GM18873 (cell line): ENCODE measurements at regions not wholly inside any gene's neighbourhood (a gene's known extent, or its start where the extent isn't known, plus 50 kb on each side); places are given as distances from the start of the nearest gene placed in this dataset.

Experiments
- ATAC-seq: cut with Tn5 transposase; IDR thresholded peaks from one replicate; pipeline ENCODE4 v1.9.1; 2021; ENCODE audit warnings: mild to moderate bottlenecking, moderate library complexity, moderate number of reproducible peaks; ENCODE audit not compliant: unreplicated experiment, low FRiP score

DNA sequence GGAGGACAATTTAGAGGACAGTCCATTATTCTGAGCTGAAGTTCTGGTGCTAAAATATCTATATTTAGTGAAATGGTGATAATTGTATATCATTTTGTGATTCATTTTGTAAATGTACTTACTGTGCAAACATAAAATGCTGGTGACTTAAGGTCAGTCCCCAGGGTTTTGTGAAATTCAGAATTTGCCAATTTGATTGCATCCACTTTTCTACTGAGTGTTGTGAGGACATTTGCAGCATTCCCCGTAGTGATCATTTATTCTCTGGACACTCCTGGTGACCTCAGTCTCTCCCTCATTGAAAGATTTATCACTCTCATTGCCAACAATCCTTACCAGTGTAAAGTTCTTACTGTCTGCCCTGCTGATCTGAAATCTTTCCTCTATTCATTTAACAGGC lies 98.2 kb downstream of the SOCS6 start:
- no peak for ATAC-seq

DNA sequence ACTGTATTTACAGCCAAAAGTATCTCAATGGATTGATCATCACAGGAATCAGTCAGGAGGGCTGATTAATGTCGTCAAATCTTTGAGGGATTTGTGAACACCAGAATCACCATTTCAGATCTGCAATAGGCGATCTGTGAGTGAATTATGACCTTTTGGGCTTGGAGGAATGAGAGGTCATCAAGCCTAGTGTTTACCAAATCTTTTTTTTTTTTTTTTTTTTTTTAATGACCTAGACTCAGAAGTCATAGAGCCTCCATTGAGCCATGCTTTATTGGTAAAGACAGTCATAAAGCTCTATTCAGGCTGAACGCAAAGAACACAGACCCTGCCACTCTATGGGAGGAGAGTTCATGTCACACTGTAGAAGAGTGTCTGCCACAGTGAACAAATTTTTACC lies 97.7 kb downstream of the SOCS6 start:
- no peak for ATAC-seq

DNA sequence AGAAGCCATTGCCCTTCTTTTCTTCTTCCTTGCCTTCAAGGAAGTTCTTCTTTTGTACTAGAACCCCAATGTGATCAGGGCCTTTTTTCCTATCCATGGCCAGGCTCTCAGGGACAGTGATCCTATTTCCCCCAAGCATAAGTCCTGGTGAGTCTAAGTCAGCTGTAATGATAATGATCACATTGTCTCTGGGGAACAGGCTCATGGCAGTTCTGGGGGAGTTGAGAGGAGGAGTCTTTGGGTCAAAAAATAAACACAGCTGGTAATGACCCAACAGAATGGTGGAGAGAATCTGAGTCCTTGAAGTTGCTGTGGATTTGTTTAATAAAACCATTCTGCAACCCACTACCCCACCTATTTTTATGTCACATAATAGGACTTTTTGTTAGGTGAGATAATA lies 96.6 kb downstream of the SOCS6 start:
- ATAC-seq, result no peak

DNA sequence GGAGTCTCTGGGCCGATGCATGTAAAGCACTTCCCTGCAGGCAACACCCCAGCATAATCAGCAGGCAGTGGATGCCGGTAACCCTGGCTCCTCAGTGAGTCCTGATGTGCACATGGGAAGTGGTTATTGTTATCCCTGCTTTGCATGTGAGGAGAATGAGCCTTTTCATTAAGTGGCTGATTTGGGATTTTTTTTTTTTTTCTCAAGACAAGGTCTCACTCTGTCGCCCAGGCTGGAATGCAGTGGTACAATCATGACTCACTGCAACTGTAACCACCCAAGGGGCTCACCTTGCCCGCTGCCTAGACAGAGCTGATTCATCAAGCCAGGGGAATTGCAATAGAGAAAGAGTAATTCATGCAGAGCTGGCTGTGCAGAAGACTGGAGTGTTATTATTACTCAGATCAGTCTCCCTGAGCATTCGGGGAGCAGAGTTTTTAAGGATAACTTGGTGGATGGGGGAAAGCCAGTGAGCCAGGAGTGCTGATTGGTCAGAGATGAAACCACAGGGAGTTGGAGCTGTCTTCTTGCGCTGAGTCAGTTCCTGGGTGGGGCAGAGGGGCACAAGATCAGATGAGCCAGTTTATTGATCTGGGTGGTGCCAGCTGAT lies 95.4 kb downstream of the SOCS6 start:
- ATAC-seq, result no peak

DNA sequence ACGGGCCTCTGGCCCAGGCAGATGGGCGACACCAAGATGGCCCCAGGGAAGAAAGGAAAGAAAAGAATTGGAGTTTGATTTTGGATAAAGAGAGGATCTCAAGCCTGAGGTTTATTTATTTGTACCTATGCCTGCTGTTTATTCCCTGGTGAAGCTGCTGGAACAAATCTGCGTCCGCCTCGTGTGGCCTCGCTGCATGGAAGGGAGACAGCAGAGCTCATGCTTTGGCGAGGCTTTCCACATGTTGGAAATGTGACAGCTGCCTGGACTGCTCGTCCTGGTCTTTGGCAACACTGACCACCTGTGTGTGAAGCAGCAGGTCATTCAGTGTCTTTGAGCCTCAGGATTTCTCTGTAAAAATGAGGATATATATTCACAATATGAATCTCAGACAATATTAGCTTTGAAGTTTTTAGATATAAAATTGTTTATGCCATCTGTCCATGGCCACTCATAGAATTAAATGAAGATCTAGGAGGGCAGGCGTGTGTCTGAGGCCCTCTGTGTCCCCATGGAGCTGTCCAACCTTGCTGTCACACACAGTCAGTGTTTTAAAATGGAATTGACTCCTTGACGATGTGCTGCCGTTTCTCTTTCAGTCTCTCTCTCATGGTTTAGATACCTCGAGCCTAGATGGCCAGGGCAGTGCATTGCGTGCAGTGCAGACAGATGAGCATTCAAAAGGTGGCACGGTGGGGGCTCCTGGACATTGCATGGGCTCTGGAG lies 94.3 kb downstream of the SOCS6 start:
- no peak for ATAC-seq

DNA sequence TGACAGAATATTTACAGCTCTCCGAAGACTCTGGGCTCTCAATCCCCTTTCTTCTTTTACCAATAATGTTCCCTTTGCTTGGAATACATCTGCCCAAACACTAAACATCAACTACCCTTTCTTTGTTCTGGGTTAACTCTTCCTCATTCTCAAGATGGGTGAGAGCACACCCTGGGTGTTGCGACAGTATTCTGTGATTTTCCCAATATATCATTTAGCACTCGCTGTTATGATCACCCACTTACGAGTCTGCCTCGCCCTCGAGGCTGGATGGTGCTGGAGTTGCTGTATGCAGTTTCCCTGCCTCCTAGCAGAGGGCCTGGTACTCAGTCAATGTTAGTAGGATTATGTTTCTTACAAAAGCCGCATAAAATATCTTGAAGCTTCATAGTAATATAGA lies 93.2 kb downstream of the SOCS6 start:
- no peak for ATAC-seq

DNA sequence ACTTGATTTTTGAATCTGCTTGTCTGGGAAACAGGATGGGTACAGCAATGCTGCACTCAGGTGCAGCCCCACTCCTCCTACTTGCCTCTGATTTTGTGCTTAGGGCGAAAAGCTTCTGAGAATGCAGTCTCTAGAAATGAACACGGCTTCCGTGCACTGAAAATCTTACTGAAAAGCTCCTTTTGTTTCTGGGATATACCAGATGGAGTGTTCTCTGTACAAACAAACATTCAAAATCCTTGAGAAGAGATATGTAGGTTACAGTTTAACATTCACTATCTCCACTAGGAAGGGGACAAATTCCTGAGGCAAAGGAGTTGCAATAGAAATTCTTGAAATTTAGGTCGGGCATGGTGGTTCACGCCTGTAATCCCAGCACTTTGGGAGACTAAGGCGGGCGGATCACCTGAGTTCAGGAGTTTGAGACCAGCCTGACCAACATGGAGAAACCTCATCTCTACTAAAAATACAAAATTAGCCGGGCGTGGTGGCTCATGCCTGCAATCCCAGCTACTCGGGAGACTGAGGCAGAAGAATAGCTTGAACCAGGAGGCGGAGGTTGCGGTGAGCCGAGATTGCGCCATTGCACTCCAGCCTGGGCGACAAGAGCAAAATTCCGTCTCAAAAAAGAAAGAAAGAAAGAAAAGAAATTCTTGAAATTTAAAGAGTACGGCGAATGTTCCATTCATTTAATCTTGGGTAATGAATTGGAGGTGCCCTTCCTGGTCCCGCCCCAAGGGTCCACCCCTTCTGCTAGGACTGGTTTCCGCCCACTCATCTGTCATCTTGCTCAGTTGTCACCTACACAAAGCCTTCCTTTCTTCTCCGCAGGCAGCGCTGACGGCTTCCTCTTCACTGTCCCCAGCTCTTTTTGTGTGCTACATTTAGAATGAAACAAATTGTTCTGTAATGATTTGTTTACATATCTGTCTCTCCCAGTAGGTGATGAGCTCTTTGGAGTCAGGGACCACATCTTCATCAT lies 92.4 kb downstream of the SOCS6 start:
- ATAC-seq, result no peak
